IMR-90 (cell line): ENCODE measurements at regions not wholly inside any gene's neighbourhood (a gene's known extent, or its start where the extent isn't known, plus 50 kb on each side); places are given as distances from the start of the nearest gene placed in this dataset.

Experiments
- ATAC-seq: fragments of 200-7000 bp; cut with Tn5 transposase; 2 replicates; pipeline ENCODE4 v1.9.1; 2020; ENCODE audit warnings: low read depth, mild to moderate bottlenecking, moderate library complexity
- BruUV-seq: library from RNA; stranded (reverse); fragments of 400-500 nt; replicated peaks from 2 replicates; lab custom pipeline; 2021; lab: Mats Ljungman, UMichigan
- CTCF ChIA-PET: fragments of 300-600 bp; formaldehyde crosslinking; extraction: SDS; loops from one replicate; lab custom pipeline; 2021; ENCODE audit warnings: antibody characterized with exemption; lab: Yijun Ruan, JAX
- POLR2A ChIA-PET: fragments of 300-600 bp; sonication (Branson Sonifier 250); formaldehyde crosslinking; loops from one replicate; lab custom pipeline; 2022; ENCODE audit warnings: antibody characterized with exemption; ENCODE audit not compliant: unreplicated experiment; lab: Charles Lee
- DNase-seq: peaks from one replicate; pipeline ENCODE4 v3.0.0; 2013
- H2AFZ ChIP-seq: replicated peaks from 2 replicates; pipeline ENCODE3; 2013; ENCODE audit warnings: low read length, mild to moderate bottlenecking; ENCODE audit not compliant: poor library complexity
- H2AK5ac ChIP-seq: 2 replicates; pipeline ENCODE4 v1.6.1; 2013; ENCODE audit warnings: low read depth, low read length, inconsistent platforms
- H2AK9ac ChIP-seq: replicated peaks from 2 replicates; pipeline ENCODE3; 2013; ENCODE audit warnings: mild to moderate bottlenecking, low read depth, low read length, moderate library complexity; ENCODE audit not compliant: poor library complexity
- H2BK120ac ChIP-seq: 2 replicates; pipeline ENCODE4 v1.6.1; 2013; ENCODE audit warnings: low read depth, low read length, inconsistent platforms
- H2BK15ac ChIP-seq: 3 replicates; pipeline ENCODE4 v1.6.1; 2013; ENCODE audit warnings: low read depth, low read length, inconsistent platforms
- H2BK20ac ChIP-seq: 2 replicates; pipeline ENCODE4 v1.6.1; 2013; ENCODE audit warnings: low read depth, mild to moderate bottlenecking, inconsistent platforms, low read length, moderate library complexity
- H2BK5ac ChIP-seq: 2 replicates; pipeline ENCODE4 v1.6.1; 2013; ENCODE audit warnings: mild to moderate bottlenecking, low read depth, low read length, inconsistent platforms; ENCODE audit not compliant: poor library complexity, severe bottlenecking
- H3K14ac ChIP-seq: replicated peaks from 2 replicates; pipeline ENCODE4 v1.6.1; 2013; ENCODE audit warnings: low read depth, low read length, inconsistent platforms
- H3K18ac ChIP-seq: 2 replicates; pipeline ENCODE4 v1.6.1; 2013; ENCODE audit warnings: low read depth, low read length, control low read depth
- H3K23ac ChIP-seq: 2 replicates; pipeline ENCODE4 v1.6.1; 2013; ENCODE audit warnings: low read depth, low read length, inconsistent platforms
- H3K27ac ChIP-seq: 2 replicates; pipeline ENCODE4 v1.5.1; 2013; ENCODE audit warnings: mild to moderate bottlenecking, control low read depth, low read length; ENCODE audit not compliant: insufficient read depth
- H3K27me3 ChIP-seq: 2 replicates; pipeline ENCODE4 v1.6.1; 2013; ENCODE audit warnings: low read length; ENCODE audit not compliant: control insufficient read depth, insufficient read depth
- H3K36me3 ChIP-seq: 2 replicates; pipeline ENCODE4 v1.6.1; 2013; ENCODE audit warnings: low read length, mixed read lengths; ENCODE audit not compliant: control insufficient read depth, insufficient read depth
- H3K4ac ChIP-seq: 2 replicates; pipeline ENCODE4 v1.6.1; 2013; ENCODE audit warnings: low read depth, low read length, inconsistent platforms
- H3K4me1 ChIP-seq: 2 replicates; pipeline ENCODE4 v1.6.1; 2013; ENCODE audit warnings: low read length, mixed read lengths; ENCODE audit not compliant: control insufficient read depth, insufficient read depth
- H3K4me2 ChIP-seq: 2 replicates; pipeline ENCODE4 v1.6.1; 2013; ENCODE audit warnings: low read depth, mild to moderate bottlenecking, control low read depth, low read length, moderate library complexity
- H3K4me3 ChIP-seq: 2 replicates; pipeline ENCODE4 v1.5.1; 2013; ENCODE audit warnings: low read depth, mild to moderate bottlenecking, control low read depth, low read length, moderate library complexity; ENCODE audit not compliant: insufficient read depth
- H3K56ac ChIP-seq: 2 replicates; pipeline ENCODE4 v1.6.1; 2013; ENCODE audit warnings: low read length, inconsistent platforms; ENCODE audit not compliant: insufficient read depth; ENCODE audit errors: extremely low read depth
- H3K79me1 ChIP-seq, 2 experiments: 2 replicates each; pipeline ENCODE4 v1.6.1; 2013; ENCODE audit warnings: low read length in 2 of 2, inconsistent platforms in 1 of 2, low read depth in 1 of 2
- H3K9ac ChIP-seq: 2 replicates; pipeline ENCODE4 v1.6.1; 2013; ENCODE audit warnings: low read depth, low read length, control low read depth
- H3K9me1 ChIP-seq: 2 replicates; pipeline ENCODE4 v1.6.1; 2013; ENCODE audit warnings: low read length, inconsistent platforms; ENCODE audit not compliant: insufficient read depth
- H3K9me3 ChIP-seq: 2 replicates; pipeline ENCODE4 v1.6.1; 2013; ENCODE audit warnings: low read length; ENCODE audit not compliant: control insufficient read depth, insufficient read depth
- H4K20me1 ChIP-seq: 2 replicates; pipeline ENCODE4 v1.6.1; 2013; ENCODE audit warnings: low read length, inconsistent platforms; ENCODE audit not compliant: insufficient read depth
- H4K5ac ChIP-seq: 2 replicates; pipeline ENCODE4 v1.6.1; 2013; ENCODE audit warnings: mild to moderate bottlenecking, low read depth, low read length, control low read depth
- H4K8ac ChIP-seq, 2 experiments: 2 replicates each; pipeline ENCODE4 v1.6.1; 2013; ENCODE audit warnings: low read depth in 2 of 2, low read length in 2 of 2, control low read depth in 1 of 2, inconsistent platforms in 1 of 2
- H4K91ac ChIP-seq: 2 replicates; pipeline ENCODE4 v1.6.1; 2013; ENCODE audit warnings: low read depth, low read length, inconsistent platforms; ENCODE audit not compliant: insufficient read depth
- BHLHE40 ChIP-seq: fragments of 150-350 bp; IDR thresholded peaks from 2 replicates; pipeline ENCODE4 v1.6.1; 2016; ENCODE audit warnings: mild to moderate bottlenecking, low read depth, low read length
- CEBPB ChIP-seq: IDR thresholded peaks from 2 replicates; pipeline ENCODE4 v1.6.1; 2012; ENCODE audit warnings: low read depth, low read length, improper control_type of control experiment
- CHD1 ChIP-seq: IDR thresholded peaks from 2 replicates; pipeline ENCODE4 v1.6.1; 2012; ENCODE audit warnings: low read depth, low read length, improper control_type of control experiment
- FOS ChIP-seq: fragments of 150-350 bp; IDR thresholded peaks from 2 replicates; pipeline ENCODE4 v1.6.1; 2016; ENCODE audit warnings: low read depth, low read length
- MAFK ChIP-seq: IDR thresholded peaks from 2 replicates; pipeline ENCODE4 v1.6.1; 2012; ENCODE audit warnings: low read depth, low read length, improper control_type of control experiment
- MAZ ChIP-seq: IDR thresholded peaks from 2 replicates; pipeline ENCODE4 v1.6.1; 2012; ENCODE audit warnings: low read depth, mild to moderate bottlenecking, low read length, improper control_type of control experiment, moderate library complexity, borderline replicate concordance
- MXI1 ChIP-seq: IDR thresholded peaks from 2 replicates; pipeline ENCODE4 v1.6.1; 2012; ENCODE audit warnings: low read depth, mild to moderate bottlenecking, low read length, moderate library complexity, borderline replicate concordance
- NFE2L2 ChIP-seq: fragments of 150-350 bp; IDR thresholded peaks from 2 replicates; pipeline ENCODE4 v1.6.1; 2016; ENCODE audit warnings: low read depth, mild to moderate bottlenecking, low read length
- POLR2A ChIP-seq: IDR thresholded peaks from 2 replicates; pipeline ENCODE4 v1.6.1; 2012; ENCODE audit warnings: mild to moderate bottlenecking, low read depth, low read length
- RAD21 ChIP-seq: IDR thresholded peaks from 2 replicates; pipeline ENCODE4 v1.6.1; 2012; ENCODE audit warnings: low read length, improper control_type of control experiment
- RCOR1 ChIP-seq: IDR thresholded peaks from 2 replicates; pipeline ENCODE4 v1.6.1; 2012; ENCODE audit warnings: mild to moderate bottlenecking, low read length, improper control_type of control experiment; ENCODE audit not compliant: insufficient replicate concordance
- RFX5 ChIP-seq: IDR thresholded peaks from 2 replicates; pipeline ENCODE4 v1.8.0; 2012; ENCODE audit warnings: low read depth, mild to moderate bottlenecking, low read length, moderate library complexity
- SMC3 ChIP-seq: fragments of 150-350 bp; IDR thresholded peaks from 2 replicates; pipeline ENCODE4 v1.6.1; 2016; ENCODE audit warnings: low read depth, mild to moderate bottlenecking, antibody characterized with exemption, low read length, moderate library complexity
- WGBS, 2 experiments: methylation state at CpG; one replicate each; pipeline versions ENCODE4 v1.1.5 to v1.1.7; 2013; ENCODE audit warnings: missing lambda C conversion rate in 2 of 2; ENCODE audit not compliant: insufficient read length in 1 of 2; ENCODE audit errors: extremely low coverage in 2 of 2; 5-methylcytosine and 5-hydroxymethylcytosine counted together
- dilution Hi-C: fragments of 300-500 bp; cut with HindIII; formaldehyde crosslinking; loops from one replicate; pipeline ENCODE4 v1.14.3; 2018; ENCODE audit warnings: low sequenced_read_pairs; ENCODE audit not compliant: unreplicated experiment
- in situ Hi-C: fragments of 300-500 bp; cut with MboI; formaldehyde crosslinking; loops from 3 replicates; pipeline ENCODE4 v1.14.3; 2019; ENCODE audit warnings: low sequenced_read_pairs, inconsistent platforms, mixed read lengths
- intact Hi-C: fragments of 100-400 bp; cut with micrococcal nuclease; formaldehyde crosslinking; loops from 2 replicates; pipeline ENCODE4 v1.10.0; 2022
- TF ChIP-seq, protein P1 (sequence below): fragments of 150-350 bp; IDR thresholded peaks from 2 replicates; pipeline ENCODE4 v1.6.1; 2017; ENCODE audit warnings: mild to moderate bottlenecking, antibody characterized with exemption, low read length, low read depth
- TF ChIP-seq, protein P2 (sequence below): conservative IDR thresholded peaks from 2 replicates; pipeline ENCODE4 v1.5.1; 2012; ENCODE audit warnings: mild to moderate bottlenecking, low read depth, low read length, improper control_type of control experiment
- TF ChIP-seq, protein P3 (sequence below): fragments of 150-350 bp; IDR thresholded peaks from 2 replicates; pipeline ENCODE4 v1.6.1; 2016; ENCODE audit warnings: low read depth, mild to moderate bottlenecking, low read length, moderate library complexity, borderline replicate concordance

DNA sequence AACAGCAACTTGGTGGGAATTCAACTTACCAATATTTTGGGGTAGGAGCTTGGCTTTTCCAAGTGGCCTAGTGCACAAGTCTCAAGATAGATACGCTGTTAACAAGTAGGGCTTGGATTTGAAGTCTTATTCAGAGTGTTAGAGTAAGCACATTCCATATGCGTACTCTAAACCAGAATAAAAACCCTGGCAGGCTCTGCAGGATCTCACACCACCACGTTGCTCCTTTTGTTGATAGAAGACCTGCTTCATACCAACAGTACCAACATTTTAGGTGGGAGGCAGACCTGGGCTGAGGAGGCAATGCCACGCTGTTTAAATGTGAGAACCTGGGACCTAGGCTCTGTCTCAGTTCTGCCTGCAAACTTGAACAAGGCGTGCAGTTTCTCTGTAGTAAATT lies 214.0 kb downstream of the RNF144A start:
- CTCF ChIA-PET: no interaction called here

More for the DNA sequence above, 214.0 kb downstream of the RNF144A start:
- ATAC-seq: no peak
- Histone ChIP-seq H4K91ac (no peak overlapping the region), H3K56ac (no peak overlapping the region), H3K36me3 (no peaks in the 10 kb centered on the region), H3K9me1 (no peaks in the 10 kb centered on the region), H3K9ac (no peak overlapping the region), H3K14ac (no peak overlapping the region), H2AK9ac (no peak overlapping the region), H3K4me2 (no peak overlapping the region), H4K20me1 (no peaks in the 10 kb centered on the region), H2AFZ (no peak overlapping the region), H2BK120ac (no peak overlapping the region), H3K27ac (no peak overlapping the region), H3K79me1 (no peaks in the 10 kb centered on the region), H4K5ac (no peak overlapping the region), H3K9me3 (0 out of 2 replicates have a peak, but pooled peaks cover 2% of the 10 kb centered on the region), H3K4me1 (no peaks in the 10 kb centered on the region), H3K23ac (no peak overlapping the region), H3K27me3 (no peaks in the 10 kb centered on the region), H2BK15ac (no peak overlapping the region), H3K4ac (no peak overlapping the region), H2AK5ac (no peak overlapping the region), H3K4me3 (no peak overlapping the region), H2BK20ac (no peak overlapping the region), H4K8ac (no peak overlapping the region), H3K18ac (no peak overlapping the region), H2BK5ac (no peak overlapping the region)
- whole genome bisulfite sequencing, 2 experiments: no CpG with 5 or more reads among the region's 5 CpGs
- DNase-seq: no peak
- in situ Hi-C loops: no loop called here
- dilution Hi-C loops: no loop called here
- POLR2A ChIA-PET: no interaction called here
- intact Hi-C loops: no loop called here
- BruUV-seq: no TSS peak
- TF ChIP-seq MAFK (no peak), BHLHE40 (no peak), MXI1 (no peak), NFE2L2 (no peak), CEBPB (no peak), RAD21 (no peak), POLR2A (no peak), MAZ (no peak), FOS (no peak), RFX5 (no peak), SMC3 (no peak), RCOR1 (no peak), CHD1 (no peak)
- TF ChIP-seq, protein P1, sequence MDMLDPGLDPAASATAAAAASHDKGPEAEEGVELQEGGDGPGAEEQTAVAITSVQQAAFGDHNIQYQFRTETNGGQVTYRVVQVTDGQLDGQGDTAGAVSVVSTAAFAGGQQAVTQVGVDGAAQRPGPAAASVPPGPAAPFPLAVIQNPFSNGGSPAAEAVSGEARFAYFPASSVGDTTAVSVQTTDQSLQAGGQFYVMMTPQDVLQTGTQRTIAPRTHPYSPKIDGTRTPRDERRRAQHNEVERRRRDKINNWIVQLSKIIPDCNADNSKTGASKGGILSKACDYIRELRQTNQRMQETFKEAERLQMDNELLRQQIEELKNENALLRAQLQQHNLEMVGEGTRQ: no peak
- TF ChIP-seq, protein P2, sequence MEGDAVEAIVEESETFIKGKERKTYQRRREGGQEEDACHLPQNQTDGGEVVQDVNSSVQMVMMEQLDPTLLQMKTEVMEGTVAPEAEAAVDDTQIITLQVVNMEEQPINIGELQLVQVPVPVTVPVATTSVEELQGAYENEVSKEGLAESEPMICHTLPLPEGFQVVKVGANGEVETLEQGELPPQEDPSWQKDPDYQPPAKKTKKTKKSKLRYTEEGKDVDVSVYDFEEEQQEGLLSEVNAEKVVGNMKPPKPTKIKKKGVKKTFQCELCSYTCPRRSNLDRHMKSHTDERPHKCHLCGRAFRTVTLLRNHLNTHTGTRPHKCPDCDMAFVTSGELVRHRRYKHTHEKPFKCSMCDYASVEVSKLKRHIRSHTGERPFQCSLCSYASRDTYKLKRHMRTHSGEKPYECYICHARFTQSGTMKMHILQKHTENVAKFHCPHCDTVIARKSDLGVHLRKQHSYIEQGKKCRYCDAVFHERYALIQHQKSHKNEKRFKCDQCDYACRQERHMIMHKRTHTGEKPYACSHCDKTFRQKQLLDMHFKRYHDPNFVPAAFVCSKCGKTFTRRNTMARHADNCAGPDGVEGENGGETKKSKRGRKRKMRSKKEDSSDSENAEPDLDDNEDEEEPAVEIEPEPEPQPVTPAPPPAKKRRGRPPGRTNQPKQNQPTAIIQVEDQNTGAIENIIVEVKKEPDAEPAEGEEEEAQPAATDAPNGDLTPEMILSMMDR: no peak
- TF ChIP-seq, protein P3, sequence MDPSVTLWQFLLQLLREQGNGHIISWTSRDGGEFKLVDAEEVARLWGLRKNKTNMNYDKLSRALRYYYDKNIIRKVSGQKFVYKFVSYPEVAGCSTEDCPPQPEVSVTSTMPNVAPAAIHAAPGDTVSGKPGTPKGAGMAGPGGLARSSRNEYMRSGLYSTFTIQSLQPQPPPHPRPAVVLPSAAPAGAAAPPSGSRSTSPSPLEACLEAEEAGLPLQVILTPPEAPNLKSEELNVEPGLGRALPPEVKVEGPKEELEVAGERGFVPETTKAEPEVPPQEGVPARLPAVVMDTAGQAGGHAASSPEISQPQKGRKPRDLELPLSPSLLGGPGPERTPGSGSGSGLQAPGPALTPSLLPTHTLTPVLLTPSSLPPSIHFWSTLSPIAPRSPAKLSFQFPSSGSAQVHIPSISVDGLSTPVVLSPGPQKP: no peak
